Endothelial cell of umbilical vein (primary cell): ENCODE measurements at regions not wholly inside any gene's neighbourhood (a gene's known extent, or its start where the extent isn't known, plus 50 kb on each side); places are given as distances from the start of the nearest gene placed in this dataset.

Source experiments
- BruUV-seq: library from RNA; stranded (reverse); fragments of 400-500 nt; replicated peaks from 2 replicates; lab custom pipeline; 2021; lab: Mats Ljungman, UMichigan
- CTCF ChIA-PET: fragments of 300-600, 350-600 bp; sonication (Branson Sonifier 250); formaldehyde crosslinking; loops from one replicate; lab custom pipeline; 2021; ENCODE audit warnings: antibody characterized with exemption, inconsistent platforms; lab: Charles Lee
- POLR2A ChIA-PET: fragments of 300-600, 350-600 bp; sonication (Branson Sonifier 250); formaldehyde crosslinking; loops from one replicate; lab custom pipeline; 2021; ENCODE audit warnings: antibody characterized with exemption, inconsistent platforms; lab: Charles Lee
- DNase-seq: peaks from one replicate; pipeline ENCODE4 v3.0.0-alpha.2; 2011; ENCODE audit warnings: low read depth, low spot score
- FAIRE-seq: peaks from 2 replicates; lab custom pipeline; 2011; peaks lifted over from hg19 to GRCh38; lab: Jason Lieb, UNC
- H2AFZ ChIP-seq: 2 replicates; pipeline ENCODE4 v1.6.0; 2012; ENCODE audit warnings: low read depth, low read length, control low read depth, inconsistent platforms
- H3K27ac ChIP-seq: 2 replicates; pipeline ENCODE4 v1.5.1; 2011; ENCODE audit warnings: low read depth, mild to moderate bottlenecking, control low read depth, low read length, moderate library complexity; ENCODE audit not compliant: insufficient read depth
- H3K27me3 ChIP-seq, 2 experiments: 2 replicates each; pipeline versions ENCODE4 v1.6.0 to v1.6.1; 2011; ENCODE audit warnings: low read length in 2 of 2, mixed read lengths in 1 of 2; ENCODE audit not compliant: control insufficient read depth in 2 of 2, insufficient read depth in 2 of 2
- H3K36me3 ChIP-seq, 2 experiments: 2 replicates in 1 of 2; 3 replicates in 1 of 2; pipeline ENCODE4 v1.5.1; 2011; ENCODE audit warnings: low read length in 2 of 2, mild to moderate bottlenecking in 1 of 2, moderate library complexity in 1 of 2; ENCODE audit not compliant: control insufficient read depth in 2 of 2, insufficient read depth in 2 of 2; ENCODE audit errors: extremely low read depth in 1 of 2
- H3K4me1 ChIP-seq: 3 replicates; pipeline ENCODE4 v1.5.1; 2011; ENCODE audit warnings: mild to moderate bottlenecking, low read length; ENCODE audit not compliant: control insufficient read depth, insufficient read depth; ENCODE audit errors: extremely low read depth
- H3K4me2 ChIP-seq: 2 replicates; pipeline ENCODE4 v1.6.1; 2011; ENCODE audit warnings: low read length, control low read depth, mixed read lengths; ENCODE audit not compliant: insufficient read depth
- H3K4me3 ChIP-seq, 3 experiments: fragments of 200-600 bp in 1 of 3; sonication (generic), shearing (Covaris generic) in 1 of 3; replicated peaks in 1 of 3; 2 replicates each; pipeline ENCODE4 v1.5.1; 2011 to 2016; ENCODE audit warnings: control low read depth in 3 of 3, low read length in 3 of 3, mild to moderate bottlenecking in 2 of 3, inconsistent platforms in 1 of 3, low read depth in 1 of 3, moderate library complexity in 1 of 3; ENCODE audit not compliant: insufficient read depth in 1 of 3
- H3K79me2 ChIP-seq: 2 replicates; pipeline ENCODE4 v1.6.0; 2012; ENCODE audit warnings: low read length, inconsistent platforms; ENCODE audit not compliant: control insufficient read depth, insufficient read depth
- H3K9ac ChIP-seq: replicated peaks from 2 replicates; pipeline ENCODE3; 2011; ENCODE audit warnings: low read length, control low read depth; ENCODE audit not compliant: insufficient read depth; ENCODE audit errors: extremely low read depth
- H3K9me1 ChIP-seq: replicated peaks from 3 replicates; pipeline ENCODE4 v1.6.0; 2011; ENCODE audit warnings: mild to moderate bottlenecking, low read length; ENCODE audit not compliant: control insufficient read depth, insufficient read depth; ENCODE audit errors: extremely low read depth
- H3K9me3 ChIP-seq: replicated peaks from 2 replicates; pipeline ENCODE4 v1.5.1; 2012; ENCODE audit warnings: low read length, inconsistent platforms; ENCODE audit not compliant: control insufficient read depth, insufficient read depth
- H4K20me1 ChIP-seq: replicated peaks from 2 replicates; pipeline ENCODE3; 2011; ENCODE audit warnings: mild to moderate bottlenecking, low read length; ENCODE audit not compliant: control insufficient read depth, insufficient read depth; ENCODE audit errors: extremely low read depth
- EZH2 ChIP-seq: IDR thresholded peaks from 2 replicates; pipeline ENCODE4 v1.6.1; 2012; ENCODE audit warnings: borderline replicate concordance, low read depth, mild to moderate bottlenecking, moderate library complexity, low read length, inconsistent platforms; ENCODE audit not compliant: severe bottlenecking
- FOS ChIP-seq: IDR thresholded peaks from 2 replicates; pipeline ENCODE4 v1.6.1; 2011; ENCODE audit warnings: mild to moderate bottlenecking, low read length, moderate library complexity, borderline replicate concordance; ENCODE audit not compliant: insufficient read depth
- GATA2 ChIP-seq: IDR thresholded peaks from 2 replicates; pipeline ENCODE4 v1.7.0; 2011; ENCODE audit warnings: low read depth, mild to moderate bottlenecking, moderate library complexity, mixed read lengths, low read length; ENCODE audit not compliant: insufficient read length, insufficient read depth
- JUN ChIP-seq: IDR thresholded peaks from 2 replicates; pipeline ENCODE4 v1.6.1; 2011; ENCODE audit warnings: borderline replicate concordance, low read depth; ENCODE audit not compliant: insufficient read length, insufficient read depth
- MYC ChIP-seq: IDR thresholded peaks from one replicate; pipeline ENCODE4 v1.6.1; 2011; ENCODE audit warnings: mild to moderate bottlenecking, low read depth, low read length
- POLR2A ChIP-seq: IDR thresholded peaks from 2 replicates; pipeline ENCODE4 v1.6.1; 2012; ENCODE audit warnings: low read depth, mild to moderate bottlenecking, control low read depth, low read length
- POLR2AphosphoS5 ChIP-seq: IDR thresholded peaks from 2 replicates; pipeline ENCODE4 v1.6.1; 2012; ENCODE audit warnings: low read depth, mild to moderate bottlenecking, control low read depth, low read length, moderate library complexity; ENCODE audit not compliant: insufficient read depth
- dilution Hi-C: fragments of 300-500 bp; cut with MboI; formaldehyde crosslinking; loops from one replicate; pipeline ENCODE4 v1.15.0; 2019; ENCODE audit warnings: low sequenced_read_pairs; ENCODE audit not compliant: extremely low pct_ligation_motif_present
- intact Hi-C: fragments of 100-400 bp; cut with micrococcal nuclease; formaldehyde crosslinking; loops from one replicate; pipeline ENCODE4 v1.10.0; 2022
- TF ChIP-seq, protein P1 (sequence below), 2 donors: IDR thresholded peaks; 1 replicate in 1 of 2; 2 replicates in 1 of 2; pipeline ENCODE4 v1.5.1; 2011; ENCODE audit warnings: low read length in 2 of 2, mild to moderate bottlenecking in 2 of 2, moderate library complexity in 2 of 2, control low read depth in 1 of 2, inconsistent platforms in 1 of 2, low read depth in 1 of 2; ENCODE audit not compliant: insufficient read depth in 1 of 2; ENCODE audit errors: extremely low read depth in 1 of 2
- TF ChIP-seq, protein P2 (sequence below): IDR thresholded peaks from 2 replicates; pipeline ENCODE4 v1.6.1; 2011; ENCODE audit not compliant: insufficient read depth, insufficient read length

DNA sequence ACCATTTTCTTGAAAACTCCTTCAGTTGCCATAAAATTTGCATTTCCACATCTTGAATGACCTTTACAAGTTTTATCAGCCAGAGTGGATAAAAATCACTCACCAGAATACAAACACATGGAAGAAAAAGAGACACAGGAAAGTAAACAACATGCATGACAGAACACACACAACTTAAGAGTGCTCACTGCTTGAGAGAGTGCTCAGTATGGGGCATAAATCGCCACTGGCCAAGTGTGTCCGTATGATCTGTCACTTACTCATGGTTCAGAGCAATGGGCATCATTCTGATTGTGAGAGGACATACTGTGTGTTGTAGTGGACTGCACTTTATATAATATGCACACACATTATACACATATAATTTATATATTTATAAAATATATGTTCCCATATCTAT, 155.6 kb upstream of the NTRK2 start:
- DNase-seq (no peak), FAIRE-seq (no peak)
- Histone ChIP-seq H3K27ac (no peak overlapping the region), H3K27me3 (no peaks in the 10 kb centered on the region), H3K4me3 (no peak overlapping the region), H4K20me1 (no peaks in the 10 kb centered on the region), H3K79me2 (no peaks in the 10 kb centered on the region), H2AFZ (no peak overlapping the region), H3K4me1 (no peaks in the 10 kb centered on the region), H3K9ac (no peak overlapping the region), H3K9me1 (no peaks in the 10 kb centered on the region), H3K4me2 (no peak overlapping the region), H3K9me3 (no peaks in the 10 kb centered on the region), H3K36me3 (no peaks in the 10 kb centered on the region)
- no peak for TF ChIP-seq JUN
- TF ChIP-seq EZH2 = no peak
- TF ChIP-seq FOS = no peak
- TF ChIP-seq, protein P1, sequence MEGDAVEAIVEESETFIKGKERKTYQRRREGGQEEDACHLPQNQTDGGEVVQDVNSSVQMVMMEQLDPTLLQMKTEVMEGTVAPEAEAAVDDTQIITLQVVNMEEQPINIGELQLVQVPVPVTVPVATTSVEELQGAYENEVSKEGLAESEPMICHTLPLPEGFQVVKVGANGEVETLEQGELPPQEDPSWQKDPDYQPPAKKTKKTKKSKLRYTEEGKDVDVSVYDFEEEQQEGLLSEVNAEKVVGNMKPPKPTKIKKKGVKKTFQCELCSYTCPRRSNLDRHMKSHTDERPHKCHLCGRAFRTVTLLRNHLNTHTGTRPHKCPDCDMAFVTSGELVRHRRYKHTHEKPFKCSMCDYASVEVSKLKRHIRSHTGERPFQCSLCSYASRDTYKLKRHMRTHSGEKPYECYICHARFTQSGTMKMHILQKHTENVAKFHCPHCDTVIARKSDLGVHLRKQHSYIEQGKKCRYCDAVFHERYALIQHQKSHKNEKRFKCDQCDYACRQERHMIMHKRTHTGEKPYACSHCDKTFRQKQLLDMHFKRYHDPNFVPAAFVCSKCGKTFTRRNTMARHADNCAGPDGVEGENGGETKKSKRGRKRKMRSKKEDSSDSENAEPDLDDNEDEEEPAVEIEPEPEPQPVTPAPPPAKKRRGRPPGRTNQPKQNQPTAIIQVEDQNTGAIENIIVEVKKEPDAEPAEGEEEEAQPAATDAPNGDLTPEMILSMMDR (IDR thresholded peaks at IDR 0.05; ENCODE audit: extremely low read depth in 1 of 2, insufficient read depth in 1 of 2, low read depth in 1 of 2, low read length in 2 of 2) = no peak
- TF ChIP-seq POLR2A = no peak
- TF ChIP-seq MYC = no peak
- TF ChIP-seq, protein P2, sequence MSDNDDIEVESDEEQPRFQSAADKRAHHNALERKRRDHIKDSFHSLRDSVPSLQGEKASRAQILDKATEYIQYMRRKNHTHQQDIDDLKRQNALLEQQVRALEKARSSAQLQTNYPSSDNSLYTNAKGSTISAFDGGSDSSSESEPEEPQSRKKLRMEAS = no peak
- no peak for TF ChIP-seq POLR2AphosphoS5
- no peak for TF ChIP-seq GATA2
- intact Hi-C loops = no loop called here
- ChIA-PET CTCF (no interaction called here), POLR2A (no interaction called here)
- no TSS peak for BruUV-seq
- dilution Hi-C loops = no loop called here
